SH-SY5Y (cell line): ENCODE measurements at regions not wholly inside any gene's neighbourhood (a gene's known extent, or its start where the extent isn't known, plus 50 kb on each side); places are given as distances from the start of the nearest gene placed in this dataset.

Source experiments
- GATA2 ChIP-seq: IDR thresholded peaks from 2 replicates; pipeline ENCODE4 v1.6.1; 2011; ENCODE audit warnings: mild to moderate bottlenecking, low read depth, low read length
- GATA3 ChIP-seq: IDR thresholded peaks from 2 replicates; pipeline ENCODE4 v1.6.1; 2011; ENCODE audit warnings: low read depth, mild to moderate bottlenecking, low read length, moderate library complexity

- no peak for TF ChIP-seq GATA2
- no peak for TF ChIP-seq GATA3
These were observed 178.6 kb downstream of the EMX2 start for GRCh38 chr10:117720931-117721835.
